ENCODE measurements at regions not wholly inside any gene's neighbourhood (a gene's known extent, or its start where the extent isn't known, plus 50 kb on each side); places are given as distances from the start of the nearest gene placed in this dataset.

DNA sequence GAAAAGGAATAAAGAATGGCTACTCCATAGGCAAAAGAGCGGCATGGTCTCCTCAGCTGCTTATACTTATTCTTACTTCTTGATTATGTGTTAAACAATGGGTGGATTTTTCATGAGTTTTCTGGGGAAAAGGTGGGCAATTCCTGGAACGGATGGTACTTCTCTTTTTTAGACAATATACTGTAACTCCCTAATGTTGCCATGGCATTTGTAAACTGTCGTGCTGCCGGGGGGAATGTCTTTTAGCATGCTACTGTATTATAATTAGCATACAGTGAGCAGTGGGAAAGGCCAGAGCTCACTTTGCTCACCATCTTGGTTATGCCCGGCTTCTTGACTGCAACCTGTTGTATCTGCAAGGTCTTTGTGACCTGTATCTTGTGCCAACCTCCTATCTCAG lies 372.1 kb upstream of the AKR1E2 start:
- intact Hi-C loops (cut with DNase I; ENCODE audit: low total_unique reads) = no loop called here

DNA sequence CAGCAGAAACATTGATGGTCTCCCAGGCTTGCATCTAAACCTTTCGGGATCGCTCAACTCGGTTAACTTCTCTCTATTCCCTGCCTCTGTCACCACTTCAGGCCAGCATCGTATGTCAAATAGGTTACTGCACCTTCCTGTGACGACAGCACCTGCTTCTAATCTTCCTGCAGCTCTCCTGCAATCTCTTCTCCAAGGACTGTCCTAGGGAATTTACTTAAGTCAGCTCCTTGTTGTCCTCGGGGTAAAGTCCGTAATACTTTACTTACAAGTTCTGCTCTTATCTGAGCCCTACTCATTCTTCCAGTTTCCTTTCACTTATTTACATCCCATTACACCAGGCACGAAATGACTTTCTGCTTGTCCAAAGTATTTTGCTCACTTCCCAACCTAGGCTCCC lies 372.7 kb upstream of the AKR1E2 start:
- H3K9me3 ChIP-seq = no peaks in the 10 kb centered on the region
- no peak overlapping the region for H3K27ac ChIP-seq
- H3K27me3 ChIP-seq = no peaks in the 10 kb centered on the region
- 76 to 82% methylated on average over 8 of the region's 8 CpGs for WGBS, 2 donors (ENCODE audit: low coverage in 1 of 2)
- no peak overlapping the region for H3K4me3 ChIP-seq
- intact Hi-C loops (cut with DNase I; ENCODE audit: low total_unique reads) (no loop called here), in situ Hi-C loops (cut with MboI; ENCODE audit: low pct_ligation_motif_present in 1 of 4, low pct_unique_long_range_greater_than_20kb in 1 of 4, low sequenced_read_pairs in 3 of 4) (no loop called here)
- no peaks in the 10 kb centered on the region for H3K4me1 ChIP-seq
- no peak for DNase-seq
- no peaks in the 10 kb centered on the region for H3K36me3 ChIP-seq
- TF ChIP-seq POLR2A (IDR thresholded peaks at IDR 0.05) = no peak
- no peak for TF ChIP-seq POLR2AphosphoS5 (IDR thresholded peaks at IDR 0.05)
- no peak for TF ChIP-seq EP300 (IDR thresholded peaks at IDR 0.05; ENCODE audit: low read depth)
- TF ChIP-seq, protein P1, sequence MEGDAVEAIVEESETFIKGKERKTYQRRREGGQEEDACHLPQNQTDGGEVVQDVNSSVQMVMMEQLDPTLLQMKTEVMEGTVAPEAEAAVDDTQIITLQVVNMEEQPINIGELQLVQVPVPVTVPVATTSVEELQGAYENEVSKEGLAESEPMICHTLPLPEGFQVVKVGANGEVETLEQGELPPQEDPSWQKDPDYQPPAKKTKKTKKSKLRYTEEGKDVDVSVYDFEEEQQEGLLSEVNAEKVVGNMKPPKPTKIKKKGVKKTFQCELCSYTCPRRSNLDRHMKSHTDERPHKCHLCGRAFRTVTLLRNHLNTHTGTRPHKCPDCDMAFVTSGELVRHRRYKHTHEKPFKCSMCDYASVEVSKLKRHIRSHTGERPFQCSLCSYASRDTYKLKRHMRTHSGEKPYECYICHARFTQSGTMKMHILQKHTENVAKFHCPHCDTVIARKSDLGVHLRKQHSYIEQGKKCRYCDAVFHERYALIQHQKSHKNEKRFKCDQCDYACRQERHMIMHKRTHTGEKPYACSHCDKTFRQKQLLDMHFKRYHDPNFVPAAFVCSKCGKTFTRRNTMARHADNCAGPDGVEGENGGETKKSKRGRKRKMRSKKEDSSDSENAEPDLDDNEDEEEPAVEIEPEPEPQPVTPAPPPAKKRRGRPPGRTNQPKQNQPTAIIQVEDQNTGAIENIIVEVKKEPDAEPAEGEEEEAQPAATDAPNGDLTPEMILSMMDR (IDR thresholded peaks at IDR 0.05) = no peak

More for the DNA sequence above, 372.1 kb upstream of the AKR1E2 start:
- no peaks in the 10 kb centered on the region for H3K4me1 ChIP-seq
- DNase-seq = no peak
- H3K36me3 ChIP-seq = no peaks in the 10 kb centered on the region
- WGBS, 2 donors (ENCODE audit: low coverage in 1 of 2) = 64 to 88% methylated on average over 4 to 5 of the region's 5 CpGs
- no peak overlapping the region for H3K4me3 ChIP-seq
- H3K9me3 ChIP-seq = no peaks in the 10 kb centered on the region
- H3K27ac ChIP-seq = no peak overlapping the region
- TF ChIP-seq, protein P1 (IDR thresholded peaks at IDR 0.05) = no peak
- no peaks in the 10 kb centered on the region for H3K27me3 ChIP-seq
- in situ Hi-C loops (cut with MboI; ENCODE audit: low pct_ligation_motif_present in 1 of 4, low pct_unique_long_range_greater_than_20kb in 1 of 4, low sequenced_read_pairs in 3 of 4) = no loop called here

DNA sequence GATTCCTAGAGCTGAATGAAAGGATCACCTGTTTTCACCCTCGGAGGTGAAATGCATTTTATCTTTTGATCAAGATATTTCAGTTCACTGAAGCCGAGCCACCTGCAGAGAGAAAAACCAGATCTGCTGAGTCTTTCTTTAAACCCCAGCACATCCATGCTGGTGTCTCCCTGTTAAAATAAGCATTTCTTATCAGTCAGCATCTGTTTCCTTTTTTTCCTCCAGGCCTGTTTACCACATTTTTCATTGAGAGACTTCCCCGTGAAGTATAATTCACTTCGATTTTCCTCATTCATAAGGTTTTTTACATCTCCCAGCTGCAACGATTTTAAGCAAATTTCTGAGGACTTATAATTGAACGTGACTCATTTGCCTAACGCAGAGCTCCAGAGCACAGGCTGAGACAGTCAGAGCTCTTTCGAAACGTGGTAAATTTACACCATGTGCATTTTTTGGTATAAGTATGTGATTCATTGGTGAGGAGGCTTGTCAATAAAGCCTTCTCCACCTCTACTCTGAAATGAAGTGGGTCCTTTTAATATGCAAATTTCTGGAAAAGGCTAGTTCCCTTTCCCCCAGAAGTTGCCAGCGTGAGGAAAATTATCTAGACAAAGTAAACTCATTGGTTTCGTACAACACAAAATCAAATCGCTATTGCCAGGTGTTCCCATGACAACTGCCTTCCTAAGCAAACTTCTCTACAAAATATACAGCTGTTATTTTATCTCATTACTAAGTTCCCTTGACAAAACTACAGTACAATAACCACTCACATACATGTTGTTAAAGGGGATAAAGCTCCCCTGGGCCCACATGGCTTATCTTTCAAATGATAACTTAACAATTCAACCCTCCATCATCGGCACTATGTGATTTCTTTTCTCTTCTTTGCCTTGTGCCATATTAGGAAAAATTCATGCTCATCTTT lies 374.8 kb upstream of the AKR1E2 start:
- 65 to 66% methylated on average over 12 to 13 of the region's 13 CpGs for WGBS, 2 donors (ENCODE audit: low coverage in 1 of 2)
- Histone ChIP-seq H3K27ac (no peak overlapping the region), H3K36me3 (no peaks in the 10 kb centered on the region), H3K27me3 (no peaks in the 10 kb centered on the region), H3K4me3 (no peak overlapping the region), H3K4me1 (no peaks in the 10 kb centered on the region), H3K9me3 (no peaks in the 10 kb centered on the region)
- TF ChIP-seq EP300 (IDR thresholded peaks at IDR 0.05; ENCODE audit: low read depth) (no peak), POLR2A (IDR thresholded peaks at IDR 0.05) (no peak), POLR2AphosphoS5 (IDR thresholded peaks at IDR 0.05) (no peak)
- TF ChIP-seq, protein P1 (IDR thresholded peaks at IDR 0.05) = no peak
- in situ Hi-C loops (cut with MboI; ENCODE audit: low pct_ligation_motif_present in 1 of 4, low pct_unique_long_range_greater_than_20kb in 1 of 4, low sequenced_read_pairs in 3 of 4) = no loop called here
- DNase-seq = no peak
- intact Hi-C loops (cut with DNase I; ENCODE audit: low total_unique reads) = no loop called here

DNA sequence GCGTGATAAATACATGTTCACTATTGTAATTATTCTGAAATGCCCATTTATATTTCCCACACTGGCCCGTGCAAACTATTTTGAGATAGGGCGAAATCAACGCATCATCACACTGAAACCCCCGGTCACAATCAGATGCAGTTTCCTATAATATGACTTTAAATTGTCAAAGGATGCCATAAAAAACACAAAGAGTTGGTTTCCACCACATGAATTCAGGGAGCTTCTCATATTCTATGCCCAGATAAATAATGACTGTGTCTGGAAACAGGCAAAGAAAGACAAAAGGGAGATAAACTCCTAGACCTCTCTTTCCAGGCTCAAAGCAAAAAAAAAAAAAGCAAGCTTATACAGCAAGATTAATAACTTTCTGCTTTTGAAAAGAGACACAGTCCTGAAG lies 375.8 kb upstream of the AKR1E2 start:
- H3K27ac ChIP-seq = no peak overlapping the region
- H3K4me3 ChIP-seq = no peak overlapping the region
- H3K4me1 ChIP-seq = no peaks in the 10 kb centered on the region
- no peak for TF ChIP-seq EP300 (IDR thresholded peaks at IDR 0.05; ENCODE audit: low read depth)
- no peak for TF ChIP-seq POLR2A (IDR thresholded peaks at IDR 0.05)
- TF ChIP-seq POLR2AphosphoS5 (IDR thresholded peaks at IDR 0.05) = no peak
- TF ChIP-seq, protein P1 (IDR thresholded peaks at IDR 0.05) = no peak
- in situ Hi-C loops (cut with MboI; ENCODE audit: low pct_ligation_motif_present in 1 of 4, low pct_unique_long_range_greater_than_20kb in 1 of 4, low sequenced_read_pairs in 3 of 4) (no loop called here), intact Hi-C loops (cut with DNase I; ENCODE audit: low total_unique reads) (no loop called here)
- H3K36me3 ChIP-seq = no peaks in the 10 kb centered on the region
- no peaks in the 10 kb centered on the region for H3K27me3 ChIP-seq
- H3K9me3 ChIP-seq = no peaks in the 10 kb centered on the region
- WGBS, 2 donors (ENCODE audit: low coverage in 1 of 2) = 97 to 98% methylated on average over 5 of the region's 5 CpGs
- no peak for DNase-seq
